Heart right ventricle (tissue), 16 donors: ENCODE measurements at regions not wholly inside any gene's neighbourhood (a gene's known extent, or its start where the extent isn't known, plus 50 kb on each side); places are given as distances from the start of the nearest gene placed in this dataset.

Source experiments
- ATAC-seq, 8 donors: fragments of 200-7000 bp; cut with Tn5 transposase; one replicate each; pipeline ENCODE4 v1.9.1; 2020; ENCODE audit warnings: mild to moderate bottlenecking in 8 of 8, moderate library complexity in 8 of 8, moderate number of reproducible peaks in 1 of 8
- DNase-seq, 2 donors: peaks; one replicate each; pipeline ENCODE4 v3.0.0-alpha.2; 2020
- H3K27ac ChIP-seq, 10 donors: fragments of 200-600 bp; sonication (generic) in 2 of 10; one replicate each; pipeline versions ENCODE4 v1.5.0 to v1.8.0; 2020 to 2022; ENCODE audit warnings: mild to moderate bottlenecking in 3 of 10
- H3K27me3 ChIP-seq, 7 donors: fragments of 200-600 bp; one replicate each; pipeline ENCODE4 v1.8.0; 2021 to 2022; ENCODE audit warnings: mild to moderate bottlenecking in 2 of 7
- H3K36me3 ChIP-seq, 9 donors: fragments of 200-600 bp; sonication (generic) in 1 of 9; one replicate each; pipeline versions ENCODE4 v1.5.0 to v1.8.0; 2020 to 2022; ENCODE audit warnings: mild to moderate bottlenecking in 2 of 9
- H3K4me1 ChIP-seq, 9 donors: fragments of 200-600 bp; sonication (generic) in 1 of 9; one replicate each; pipeline versions ENCODE4 v1.5.0 to v1.8.0; 2020 to 2022; ENCODE audit warnings: mild to moderate bottlenecking in 4 of 9
- H3K4me3 ChIP-seq, 10 donors: fragments of 200-600 bp; sonication (generic) in 2 of 10; one replicate each; pipeline versions ENCODE4 v1.5.0 to v1.8.0; 2020 to 2022; ENCODE audit warnings: mild to moderate bottlenecking in 7 of 10, moderate library complexity in 2 of 10
- H3K9me3 ChIP-seq, 11 donors: fragments of 200-600 bp in 10 of 11; sonication (generic) in 2 of 11; one replicate each; pipeline versions ENCODE4 v1.5.0 to v1.8.0; 2013 to 2022; ENCODE audit warnings: mild to moderate bottlenecking in 2 of 11, control low read depth in 1 of 11, moderate library complexity in 1 of 11
- CTCF ChIP-seq, 9 donors: fragments of 200-600 bp; sonication (generic) in 2 of 9; IDR thresholded peaks; one replicate each; pipeline versions ENCODE4 v1.5.0 to v1.8.0; 2021 to 2022; ENCODE audit warnings: antibody characterized with exemption in 9 of 9, mild to moderate bottlenecking in 5 of 9, moderate library complexity in 1 of 9
- WGBS, 2 donors: extraction: QIAGEN DNeasy Blood & Tissue Kit; methylation state at CpG; one replicate each; pipeline ENCODE4 v1.1.7; 2013; ENCODE audit warnings: inconsistent platforms in 1 of 2; 5-methylcytosine and 5-hydroxymethylcytosine counted together
- intact Hi-C, 10 donors: fragments of 100-400 bp; cut with DNase I; formaldehyde crosslinking; loops; one replicate each; pipeline versions ENCODE4 v1.11.1 to v1.14.2; 2022
- donor health status: Arrhythmogenic right ventricular cardiomyopathy.
- donor health status: ischemic (EF 13 %, LVEDD 7.1; RV severe dilation, severe dysfunction).
- donor health status: healthy with polysubstance abuse.
- donor health status: DM: no; HTN: yes; CAD: no.
- donor health status: DM: no; HTN: no; CAD: no.
- donor health status: ischemic (EF 25% LVEDD 6.9; RV normal size, moderate dysfunction).
- donor health status: ischemic (EF 25% LVEDD 5.7; RV mildly dilated, moderate dysfunction).
- donor health status: healthy.
- donor health status: DM: yes; HTN: yes; CAD: no.
- donor health status: Ischemic cardiomyopathy.
- donor health status: ischemic (EF 35%, LVEDD 5.7; RV mildly dilated, moderate dysfunction).
- donor health status: nonischemic (EF 11% LVEDD 7.7; RV severe dilation, severe dysfunction).
- donor health status: DM: yes; HTN: yes; CAD: no.
- donor health status: PGD.
- donor health status: ischemic (EF 29% LVEDD 5.4; RV normal size, mild dysfunction).
- donor health status: nonischemic (EF 23%, LVEDD 6.1; RV moderate dilation, normal function).

- intact Hi-C loops, result loop anchor here in 1 of 10 donors (10.0 kb wide), 1 partner anchor 415 kb away; no protein-coding TSS in a partner anchor
- TF ChIP-seq CTCF (IDR thresholded peaks at IDR 0.05), result no peak
- Histone ChIP-seq H3K27me3 (no peaks in the 10 kb centered on the region), H3K27ac (no peak overlapping the region), H3K9me3 (peaks cover 0 to 16% (median 3%) of the 10 kb centered on the region in 11 donors), H3K4me3 (no peak overlapping the region), H3K4me1 (no peaks in the 10 kb centered on the region), H3K36me3 (no peaks in the 10 kb centered on the region)
- DNase-seq (no peak), ATAC-seq (no peak)
These were observed 863.5 kb upstream of the MGAT4C start for GRCh38 chr12:87119713-87120112.

DNA sequence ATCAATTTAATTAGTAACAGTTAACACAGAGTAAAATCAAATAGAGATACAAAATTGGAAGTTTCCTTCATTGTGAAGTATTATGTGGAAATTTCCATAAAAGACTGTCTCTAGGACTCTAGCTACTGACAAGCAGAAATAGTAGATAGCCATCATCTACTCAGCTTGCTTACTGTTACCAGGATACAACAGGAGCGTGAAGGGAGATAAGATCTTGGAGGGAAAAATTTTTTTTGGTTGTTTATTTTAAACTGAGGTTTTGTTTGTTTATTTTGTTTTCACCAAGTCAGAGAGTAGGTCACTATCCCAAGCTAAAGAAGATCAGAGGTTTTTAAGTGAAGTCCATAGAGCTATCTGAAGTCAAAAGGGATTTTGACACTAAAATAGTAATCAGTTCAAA lies 861.3 kb upstream of the MGAT4C start:
- H3K27ac ChIP-seq, result no peak overlapping the region
- H3K4me1 ChIP-seq, result no peaks in the 10 kb centered on the region
- DNase-seq, result no peak
- WGBS, 2 donors, result 45 to 51% methylated on average over 1 of the region's 1 CpG
- no peak for TF ChIP-seq CTCF (IDR thresholded peaks at IDR 0.05)
- no peak for ATAC-seq
- H3K27me3 ChIP-seq, result no peaks in the 10 kb centered on the region
- H3K36me3 ChIP-seq, result no peaks in the 10 kb centered on the region
- no peak overlapping the region for H3K4me3 ChIP-seq
- intact Hi-C loops, result no loop called here
- peaks cover 0 to 2% (median 0%) of the 10 kb centered on the region in 11 donors for H3K9me3 ChIP-seq

- H3K36me3 ChIP-seq, result no peaks in the 10 kb centered on the region
- H3K4me3 ChIP-seq, result no peak overlapping the region
- no peak for TF ChIP-seq CTCF (IDR thresholded peaks at IDR 0.05)
- DNase-seq, result no peak
- intact Hi-C loops, result no loop called here
- 33 to 42% methylated on average over 6 of the region's 6 CpGs for WGBS, 2 donors
- H3K27ac ChIP-seq, result peak overlapping the region in 3 of 10 donors; percentile 1 to 21 (median 16)
- peaks cover 0 to 2% (median 0%) of the 10 kb centered on the region in 11 donors for H3K9me3 ChIP-seq
- no peaks in the 10 kb centered on the region for H3K27me3 ChIP-seq
- no peaks in the 10 kb centered on the region for H3K4me1 ChIP-seq
- ATAC-seq, result peak in 2 of 8 donors; percentile 55 to 84
These were observed 860.6 kb upstream of the MGAT4C start for GRCh38 chr12:87116780-87117179.

GRCh38 chr12:87112571-87113345 lies 856.6 kb upstream of the MGAT4C start:
- H3K9me3 ChIP-seq, result no peaks in the 10 kb centered on the region
- no peak for TF ChIP-seq CTCF (IDR thresholded peaks at IDR 0.05)
- 73 to 78% methylated on average over 3 of the region's 3 CpGs for WGBS, 2 donors
- no peaks in the 10 kb centered on the region for H3K36me3 ChIP-seq
- ATAC-seq, result no peak
- H3K4me3 ChIP-seq, result no peak overlapping the region
- no peaks in the 10 kb centered on the region for H3K4me1 ChIP-seq
- H3K27ac ChIP-seq, result no peak overlapping the region
- H3K27me3 ChIP-seq, result no peaks in the 10 kb centered on the region
- no peak for DNase-seq
- intact Hi-C loops, result no loop called here
